Aorta (tissue), 5 donors: ENCODE measurements at regions not wholly inside any gene's neighbourhood (a gene's known extent, or its start where the extent isn't known, plus 50 kb on each side); places are given as distances from the start of the nearest gene placed in this dataset.

ENCODE experiments used
- ATAC-seq: fragments of 200-7000 bp; cut with Tn5 transposase; one replicate; pipeline ENCODE4 v1.9.1; 2022; ENCODE audit warnings: moderate library complexity; ENCODE audit not compliant: low FRiP score
- DNase-seq, 2 donors: peaks; one replicate each; pipeline ENCODE4 v3.0.0-alpha.2; 2020
- H3K27ac ChIP-seq, 2 donors: one replicate each; pipeline ENCODE4 v1.5.1; 2013; ENCODE audit warnings: low read length in 2 of 2, mild to moderate bottlenecking in 2 of 2, moderate library complexity in 2 of 2, control low read depth in 1 of 2, inconsistent platforms in 1 of 2, low read depth in 1 of 2
- H3K27me3 ChIP-seq, 2 donors: one replicate each; pipeline ENCODE4 v1.6.1; 2013; ENCODE audit warnings: control low read depth in 1 of 2, low read length in 1 of 2, mild to moderate bottlenecking in 1 of 2, moderate library complexity in 1 of 2; ENCODE audit not compliant: insufficient read depth in 2 of 2, control insufficient read depth in 1 of 2
- H3K36me3 ChIP-seq, 2 donors: one replicate each; pipeline ENCODE4 v1.6.1; 2013; ENCODE audit warnings: control low read depth in 1 of 2, low read length in 1 of 2, mild to moderate bottlenecking in 1 of 2; ENCODE audit not compliant: insufficient read depth in 2 of 2, control insufficient read depth in 1 of 2
- H3K4me1 ChIP-seq, 2 donors: one replicate each; pipeline ENCODE4 v1.6.1; 2013; ENCODE audit warnings: low read length in 2 of 2, control low read depth in 1 of 2, mild to moderate bottlenecking in 1 of 2, moderate library complexity in 1 of 2; ENCODE audit not compliant: insufficient read depth in 2 of 2, control insufficient read depth in 1 of 2
- H3K4me3 ChIP-seq, 2 donors: one replicate each; pipeline ENCODE4 v1.5.1; 2013; ENCODE audit warnings: low read length in 2 of 2, control low read depth in 1 of 2, mild to moderate bottlenecking in 1 of 2
- H3K9me3 ChIP-seq: one replicate; pipeline ENCODE4 v1.6.1; 2013; ENCODE audit warnings: mild to moderate bottlenecking, low read length; ENCODE audit not compliant: control insufficient read depth
- WGBS, 2 donors: extraction: QIAGEN DNeasy Blood & Tissue Kit; methylation state at CpG; one replicate each; pipeline ENCODE4 v1.1.7; 2013; 5-methylcytosine and 5-hydroxymethylcytosine counted together
- intact Hi-C, 2 donors: fragments of 100-400 bp; cut with DNase I; formaldehyde crosslinking; loops; one replicate each; pipeline versions ENCODE4 v1.14.2 to v1.15.0; 2022
- donor health status: healthy with polysubstance abuse.
- donor health status: Bipolar disorder and iron deficiency.
- donor health status: DM: no; HTN: no; CAD: no.
- donor health status: DM: no; HTN: no; CAD: no.
- donor health status: DM: yes; HTN: yes; CAD: no.

- no peak overlapping the region for H3K4me3 ChIP-seq
- H3K27me3 ChIP-seq = no peaks in the 10 kb centered on the region
- no peak overlapping the region for H3K27ac ChIP-seq
- DNase-seq (no peak), ATAC-seq (no peak)
- no peaks in the 10 kb centered on the region for H3K36me3 ChIP-seq
- H3K9me3 ChIP-seq = no peaks in the 10 kb centered on the region
- WGBS, 2 donors = 83 to 90% methylated on average over 2 of the region's 2 CpGs
- H3K4me1 ChIP-seq = no peaks in the 10 kb centered on the region
- intact Hi-C loops = no loop called here
These were observed 142.0 kb downstream of the FOXD2 start for GRCh38 chr1:47579809-47580208.

GRCh38 chr1:47580451-47580995 lies 142.7 kb downstream of the FOXD2 start:
- Histone ChIP-seq H3K27ac (no peak overlapping the region), H3K4me1 (peaks cover 0 to 2% of the 10 kb centered on the region in 2 donors), H3K27me3 (no peaks in the 10 kb centered on the region), H3K4me3 (no peak overlapping the region), H3K36me3 (no peaks in the 10 kb centered on the region), H3K9me3 (no peaks in the 10 kb centered on the region)
- no peak for ATAC-seq
- intact Hi-C loops = no loop called here
- WGBS, 2 donors = 90 to 91% methylated on average over 11 of the region's 11 CpGs
- no peak for DNase-seq

GRCh38 chr1:47582891-47583608 lies 145.2 kb downstream of the FOXD2 start:
- DNase-seq (no peak), ATAC-seq (no peak)
- H3K27ac ChIP-seq = no peak overlapping the region
- intact Hi-C loops = no loop called here
- H3K4me3 ChIP-seq = no peak overlapping the region
- peaks cover 0 to 2% of the 10 kb centered on the region in 2 donors for H3K4me1 ChIP-seq
- WGBS, 2 donors = 48 to 57% methylated on average over 8 of the region's 8 CpGs
- no peaks in the 10 kb centered on the region for H3K36me3 ChIP-seq
- no peaks in the 10 kb centered on the region for H3K9me3 ChIP-seq
- H3K27me3 ChIP-seq = no peaks in the 10 kb centered on the region

- Histone ChIP-seq H3K27me3 (no peaks in the 10 kb centered on the region), H3K36me3 (no peaks in the 10 kb centered on the region), H3K27ac (no peak overlapping the region), H3K9me3 (no peaks in the 10 kb centered on the region), H3K4me3 (no peak overlapping the region), H3K4me1 (peaks cover 0 to 2% of the 10 kb centered on the region in 2 donors)
- intact Hi-C loops = no loop called here
- DNase-seq = peak in 1 of 2 donors; percentile 70
- peak; percentile 73 for ATAC-seq
- 0 to 7% methylated on average over 1 of the region's 1 CpG for WGBS, 2 donors
These were observed 146.4 kb downstream of the FOXD2 start for GRCh38 chr1:47584249-47584648.

GRCh38 chr1:47585141-47585902 lies 147.5 kb downstream of the FOXD2 start:
- H3K27me3 ChIP-seq = no peaks in the 10 kb centered on the region
- H3K4me1 ChIP-seq = peaks cover 0 to 2% of the 10 kb centered on the region in 2 donors
- no peak overlapping the region for H3K4me3 ChIP-seq
- DNase-seq (no peak), ATAC-seq (no peak)
- no peaks in the 10 kb centered on the region for H3K36me3 ChIP-seq
- H3K27ac ChIP-seq = no peak overlapping the region
- intact Hi-C loops = loop anchor here in 1 of 2 donors (5.0 kb wide), 1 partner anchor 57 kb away; no protein-coding TSS in a partner anchor
- WGBS, 2 donors = 80 to 84% methylated on average over 9 of the region's 9 CpGs
- no peaks in the 10 kb centered on the region for H3K9me3 ChIP-seq

GRCh38 chr1:47587891-47588582 lies 150.2 kb downstream of the FOXD2 start:
- H3K4me3 ChIP-seq = no peak overlapping the region
- intact Hi-C loops = loop anchor here in 1 of 2 donors (5.0 kb wide), 1 partner anchor 54 kb away; no protein-coding TSS in a partner anchor
- no peaks in the 10 kb centered on the region for H3K27me3 ChIP-seq
- H3K27ac ChIP-seq = no peak overlapping the region
- WGBS, 2 donors = 17 to 19% methylated on average over 8 of the region's 8 CpGs
- ATAC-seq (peak; percentile 62), DNase-seq (peak in 1 of 2 donors; percentile 58)
- no peaks in the 10 kb centered on the region for H3K36me3 ChIP-seq
- H3K9me3 ChIP-seq = no peaks in the 10 kb centered on the region
- H3K4me1 ChIP-seq = peaks cover 0 to 2% of the 10 kb centered on the region in 2 donors

GRCh38 chr1:47590523-47591225 lies 152.8 kb downstream of the FOXD2 start:
- DNase-seq (no peak), ATAC-seq (no peak)
- whole genome bisulfite sequencing, 2 donors = 89 to 90% methylated on average over 8 of the region's 8 CpGs
- Histone ChIP-seq H3K36me3 (no peaks in the 10 kb centered on the region), H3K27ac (no peak overlapping the region), H3K4me1 (no peaks in the 10 kb centered on the region), H3K9me3 (no peaks in the 10 kb centered on the region), H3K4me3 (no peak overlapping the region), H3K27me3 (no peaks in the 10 kb centered on the region)
- intact Hi-C loops = no loop called here

GRCh38 chr1:47591801-47592200 lies 154.0 kb downstream of the FOXD2 start:
- no peak overlapping the region for H3K27ac ChIP-seq
- ATAC-seq (no peak), DNase-seq (no peak)
- H3K4me1 ChIP-seq = no peaks in the 10 kb centered on the region
- H3K4me3 ChIP-seq = no peak overlapping the region
- 95 to 96% methylated on average over 7 of the region's 7 CpGs for WGBS, 2 donors
- H3K27me3 ChIP-seq = no peaks in the 10 kb centered on the region
- no peaks in the 10 kb centered on the region for H3K9me3 ChIP-seq
- H3K36me3 ChIP-seq = no peaks in the 10 kb centered on the region
- intact Hi-C loops = no loop called here
